ENCODE measurements at regions not wholly inside any gene's neighbourhood (a gene's known extent, or its start where the extent isn't known, plus 50 kb on each side); places are given as distances from the start of the nearest gene placed in this dataset.

DNA sequence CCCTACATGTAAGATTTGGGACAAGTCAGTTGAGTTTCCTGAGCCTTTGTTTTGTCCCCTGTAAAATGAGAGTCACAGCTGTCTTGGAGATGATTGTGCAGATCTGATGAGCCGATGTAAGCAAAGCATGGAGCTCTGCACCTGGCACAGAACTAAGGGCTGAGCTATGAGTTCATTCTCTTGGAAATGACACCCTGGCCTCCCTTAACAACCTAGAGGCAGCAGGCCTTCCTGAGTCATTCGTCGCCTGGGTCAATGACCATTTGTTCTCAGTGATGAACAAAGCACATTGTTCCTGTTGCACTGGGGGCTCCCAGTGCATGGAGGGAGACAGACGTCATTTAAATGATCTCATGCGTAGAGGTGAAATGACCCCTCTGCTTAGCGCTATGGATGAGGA is 62.8 kb upstream of the GCSH start:
- TF ChIP-seq, protein P1, sequence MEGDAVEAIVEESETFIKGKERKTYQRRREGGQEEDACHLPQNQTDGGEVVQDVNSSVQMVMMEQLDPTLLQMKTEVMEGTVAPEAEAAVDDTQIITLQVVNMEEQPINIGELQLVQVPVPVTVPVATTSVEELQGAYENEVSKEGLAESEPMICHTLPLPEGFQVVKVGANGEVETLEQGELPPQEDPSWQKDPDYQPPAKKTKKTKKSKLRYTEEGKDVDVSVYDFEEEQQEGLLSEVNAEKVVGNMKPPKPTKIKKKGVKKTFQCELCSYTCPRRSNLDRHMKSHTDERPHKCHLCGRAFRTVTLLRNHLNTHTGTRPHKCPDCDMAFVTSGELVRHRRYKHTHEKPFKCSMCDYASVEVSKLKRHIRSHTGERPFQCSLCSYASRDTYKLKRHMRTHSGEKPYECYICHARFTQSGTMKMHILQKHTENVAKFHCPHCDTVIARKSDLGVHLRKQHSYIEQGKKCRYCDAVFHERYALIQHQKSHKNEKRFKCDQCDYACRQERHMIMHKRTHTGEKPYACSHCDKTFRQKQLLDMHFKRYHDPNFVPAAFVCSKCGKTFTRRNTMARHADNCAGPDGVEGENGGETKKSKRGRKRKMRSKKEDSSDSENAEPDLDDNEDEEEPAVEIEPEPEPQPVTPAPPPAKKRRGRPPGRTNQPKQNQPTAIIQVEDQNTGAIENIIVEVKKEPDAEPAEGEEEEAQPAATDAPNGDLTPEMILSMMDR (IDR thresholded peaks at IDR 0.05) = no peak
- no peak for TF ChIP-seq POLR2A (IDR thresholded peaks at IDR 0.05)
- TF ChIP-seq POLR2AphosphoS5 (IDR thresholded peaks at IDR 0.05) = no peak

All from prostate gland (tissue), 2 donors.